HUES64 (cell line): ENCODE measurements at regions not wholly inside any gene's neighbourhood (a gene's known extent, or its start where the extent isn't known, plus 50 kb on each side); places are given as distances from the start of the nearest gene placed in this dataset.

Experiments
- H3K27ac ChIP-seq: 2 replicates; pipeline ENCODE4 v1.7.0; 2013; ENCODE audit warnings: low read depth, low read length, inconsistent platforms
- H3K27me3 ChIP-seq: 2 replicates; pipeline ENCODE4 v1.6.1; 2013; ENCODE audit warnings: mild to moderate bottlenecking, low read length; ENCODE audit not compliant: insufficient read depth
- H3K36me3 ChIP-seq: 2 replicates; pipeline ENCODE4 v1.6.1; 2013; ENCODE audit warnings: mild to moderate bottlenecking, low read length; ENCODE audit not compliant: insufficient read depth
- H3K4me1 ChIP-seq: 2 replicates; pipeline ENCODE4 v1.6.1; 2013; ENCODE audit warnings: mild to moderate bottlenecking, low read length, moderate library complexity; ENCODE audit not compliant: insufficient read depth
- H3K4me3 ChIP-seq: 2 replicates; pipeline ENCODE4 v1.5.1; 2013; ENCODE audit warnings: mild to moderate bottlenecking, low read length, moderate library complexity
- H3K9ac ChIP-seq: 2 replicates; pipeline ENCODE4 v1.6.1; 2013; ENCODE audit warnings: mild to moderate bottlenecking, low read depth, low read length
- H3K9me3 ChIP-seq: 2 replicates; pipeline ENCODE4 v1.6.1; 2013; ENCODE audit warnings: low read depth, low read length; ENCODE audit not compliant: insufficient read depth
- WGBS: fragments of 150-250, 120-280 bp; methylation state at CpG from one replicate; pipeline ENCODE4 v1.1.7; 2013; ENCODE audit warnings: missing lambda C conversion rate; 5-methylcytosine and 5-hydroxymethylcytosine counted together

GRCh38 chr2:120549841-120550240, 185.8 kb upstream of the GLI2 start:
- WGBS, result 90% methylated on average over 6 of the region's 6 CpGs
- H3K4me3 ChIP-seq, result no peak overlapping the region
- H3K27ac ChIP-seq, result no peak overlapping the region
- H3K9me3 ChIP-seq, result no peaks in the 10 kb centered on the region
- H3K36me3 ChIP-seq, result no peaks in the 10 kb centered on the region
- H3K9ac ChIP-seq, result no peak overlapping the region
- H3K4me1 ChIP-seq, result peaks cover 13% of the 10 kb centered on the region; the same call in 1 of the 2 replicates
- peaks cover 47% of the 10 kb centered on the region for H3K27me3 ChIP-seq

DNA sequence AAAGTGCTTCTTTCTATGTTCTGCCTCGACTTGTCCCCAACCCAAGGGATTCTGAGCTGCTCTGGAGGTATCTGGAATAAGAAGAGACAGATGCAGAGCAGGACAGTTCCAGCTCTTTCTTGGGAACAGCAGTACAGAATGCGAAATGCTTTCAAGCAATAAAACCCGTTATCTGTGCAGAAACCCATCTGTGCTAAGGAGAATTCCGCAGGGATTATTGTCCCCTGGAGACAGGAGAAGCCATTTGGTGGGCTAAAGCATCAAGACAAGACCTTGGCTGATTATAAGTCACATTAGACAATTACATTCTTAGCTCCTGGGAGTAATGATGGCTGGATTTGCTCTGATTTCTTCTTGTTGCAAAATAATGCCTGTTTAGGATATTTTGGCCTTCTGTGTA, 185.4 kb upstream of the GLI2 start:
- Histone ChIP-seq H3K27me3 (peaks cover 50% of the 10 kb centered on the region), H3K27ac (no peak overlapping the region), H3K9me3 (no peaks in the 10 kb centered on the region), H3K9ac (no peak overlapping the region), H3K4me3 (no peak overlapping the region), H3K4me1 (peaks cover 13% of the 10 kb centered on the region; the same call in 1 of the 2 replicates), H3K36me3 (no peaks in the 10 kb centered on the region)
- 91% methylated on average over 4 of the region's 4 CpGs for WGBS

GRCh38 chr2:120550893-120551446, 184.7 kb upstream of the GLI2 start:
- H3K4me1 ChIP-seq, result peaks cover 8% of the 10 kb centered on the region; the same call in 1 of the 2 replicates
- WGBS, result 57% methylated on average over 2 of the region's 2 CpGs
- no peaks in the 10 kb centered on the region for H3K36me3 ChIP-seq
- H3K9me3 ChIP-seq, result no peaks in the 10 kb centered on the region
- H3K9ac ChIP-seq, result no peak overlapping the region
- H3K27ac ChIP-seq, result no peak overlapping the region
- H3K4me3 ChIP-seq, result no peak overlapping the region
- H3K27me3 ChIP-seq, result peaks cover 50% of the 10 kb centered on the region

GRCh38 chr2:120551522-120551921, 184.1 kb upstream of the GLI2 start:
- H3K27ac ChIP-seq, result no peak overlapping the region
- no peaks in the 10 kb centered on the region for H3K9me3 ChIP-seq
- H3K4me1 ChIP-seq, result 0 out of 2 replicates have a peak, but pooled peaks cover 3% of the 10 kb centered on the region
- H3K4me3 ChIP-seq, result no peak overlapping the region
- H3K9ac ChIP-seq, result no peak overlapping the region
- whole genome bisulfite sequencing, result 61% methylated on average over 2 of the region's 3 CpGs
- no peaks in the 10 kb centered on the region for H3K36me3 ChIP-seq
- peaks cover 50% of the 10 kb centered on the region for H3K27me3 ChIP-seq

DNA sequence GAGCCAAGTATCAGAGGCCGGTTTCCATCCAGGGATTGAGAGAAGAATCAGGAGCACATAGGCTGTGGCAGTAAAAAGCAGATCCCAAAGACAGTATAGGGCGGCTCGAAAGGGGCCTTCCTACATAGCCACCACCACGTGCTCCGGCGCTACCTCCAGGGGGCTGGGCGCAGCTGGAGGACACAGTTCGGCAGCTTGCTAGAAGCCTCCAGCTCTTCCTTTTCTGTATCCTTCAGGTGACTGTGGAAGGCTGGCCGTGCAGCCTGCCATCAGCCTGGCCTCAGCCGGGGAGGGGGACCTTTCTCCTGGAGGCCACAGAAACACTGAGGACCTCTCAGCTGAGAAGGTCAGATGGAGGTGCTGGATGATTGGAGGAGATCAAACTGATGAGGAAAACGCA, 183.6 kb upstream of the GLI2 start:
- H3K27me3 ChIP-seq, result peaks cover 50% of the 10 kb centered on the region
- H3K9me3 ChIP-seq, result no peaks in the 10 kb centered on the region
- H3K9ac ChIP-seq, result no peak overlapping the region
- H3K36me3 ChIP-seq, result no peaks in the 10 kb centered on the region
- 0 out of 2 replicates have a peak, but pooled peaks cover 3% of the 10 kb centered on the region for H3K4me1 ChIP-seq
- no peak overlapping the region for H3K27ac ChIP-seq
- 82% methylated on average over 11 of the region's 11 CpGs for WGBS
- no peak overlapping the region for H3K4me3 ChIP-seq

DNA sequence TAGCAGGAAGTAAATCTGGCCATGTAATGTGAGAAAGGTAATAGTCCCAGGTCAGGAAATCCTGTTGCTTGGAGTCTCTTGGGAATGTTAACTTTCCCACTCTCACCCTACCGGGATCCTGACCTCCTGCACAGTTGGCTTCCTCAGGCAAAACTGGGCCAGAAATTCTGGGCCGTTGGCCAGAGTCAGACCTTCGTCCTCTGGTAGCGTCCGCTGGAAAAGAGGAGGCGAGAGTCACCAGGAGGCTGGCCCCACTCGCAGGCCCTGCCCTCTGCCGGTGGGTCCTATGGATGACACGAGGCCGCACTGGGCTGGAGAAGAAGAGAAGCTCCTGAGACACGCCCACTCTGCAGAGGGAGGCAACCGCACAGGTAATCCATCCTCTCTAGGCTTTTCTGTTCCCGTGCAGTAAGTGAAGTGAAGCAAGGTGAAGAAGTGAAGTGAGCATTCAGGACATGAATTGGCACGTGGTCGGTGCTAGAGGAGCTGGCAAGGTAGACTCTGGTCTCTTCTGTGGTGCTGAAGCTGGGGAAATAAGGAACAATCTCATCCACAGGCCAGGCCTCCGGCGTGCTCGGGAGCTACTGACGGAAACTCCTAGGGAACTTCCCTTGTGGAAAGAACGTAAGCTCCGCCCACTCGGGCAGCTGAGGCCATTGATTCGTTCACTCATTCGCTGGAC, 182.7 kb upstream of the GLI2 start:
- 0 out of 2 replicates have a peak, but pooled peaks cover 3% of the 10 kb centered on the region for H3K4me1 ChIP-seq
- no peak overlapping the region for H3K9ac ChIP-seq
- H3K27ac ChIP-seq, result no peak overlapping the region
- WGBS, result 10% methylated on average over 24 of the region's 24 CpGs
- H3K36me3 ChIP-seq, result no peaks in the 10 kb centered on the region
- H3K27me3 ChIP-seq, result peaks cover 50% of the 10 kb centered on the region
- H3K9me3 ChIP-seq, result no peaks in the 10 kb centered on the region
- peak overlapping the region; percentile 57 for H3K4me3 ChIP-seq

- Histone ChIP-seq H3K27ac (no peak overlapping the region), H3K36me3 (no peaks in the 10 kb centered on the region), H3K4me3 (no peak overlapping the region), H3K4me1 (0 out of 2 replicates have a peak, but pooled peaks cover 3% of the 10 kb centered on the region), H3K9me3 (no peaks in the 10 kb centered on the region), H3K27me3 (peaks cover 58% of the 10 kb centered on the region), H3K9ac (no peak overlapping the region)
Measured at GRCh38 chr2:120554625-120555032, 181.0 kb upstream of the GLI2 start.

DNA sequence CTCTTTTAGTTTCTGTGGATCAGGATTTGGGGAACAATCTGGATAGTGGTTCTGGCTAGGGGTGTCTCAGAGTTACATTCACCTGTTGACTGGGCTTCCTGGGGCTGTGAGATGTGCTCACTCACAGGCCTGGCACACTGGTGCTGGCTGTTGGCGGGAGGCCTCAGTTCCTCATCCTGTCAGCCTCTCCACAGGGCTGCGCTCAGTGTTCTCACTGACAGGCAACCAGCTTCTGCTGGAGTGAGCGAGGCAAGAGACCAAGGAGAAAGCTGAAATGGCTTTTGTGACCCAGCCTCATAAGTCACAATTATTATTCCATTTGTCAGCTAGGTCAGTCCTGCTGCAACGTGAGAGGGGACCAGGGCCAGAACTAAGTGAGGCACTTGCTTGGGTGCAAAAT, 180.6 kb upstream of the GLI2 start:
- Histone ChIP-seq H3K9ac (no peak overlapping the region), H3K27ac (no peak overlapping the region), H3K9me3 (no peaks in the 10 kb centered on the region), H3K4me1 (0 out of 2 replicates have a peak, but pooled peaks cover 3% of the 10 kb centered on the region), H3K36me3 (no peaks in the 10 kb centered on the region), H3K27me3 (peaks cover 54% of the 10 kb centered on the region), H3K4me3 (no peak overlapping the region)
- 86% methylated on average over 4 of the region's 4 CpGs for WGBS

GRCh38 chr2:120556911-120557310, 178.8 kb upstream of the GLI2 start:
- Histone ChIP-seq H3K9me3 (no peaks in the 10 kb centered on the region), H3K4me1 (0 out of 2 replicates have a peak, but pooled peaks cover 3% of the 10 kb centered on the region), H3K4me3 (no peak overlapping the region), H3K27me3 (peaks cover 40% of the 10 kb centered on the region), H3K27ac (no peak overlapping the region), H3K36me3 (no peaks in the 10 kb centered on the region), H3K9ac (no peak overlapping the region)
- WGBS, result 79% methylated on average over 3 of the region's 3 CpGs

- H3K27me3 ChIP-seq, result peaks cover 29% of the 10 kb centered on the region
- H3K4me1 ChIP-seq, result no peaks in the 10 kb centered on the region
- H3K9me3 ChIP-seq, result no peaks in the 10 kb centered on the region
- no peaks in the 10 kb centered on the region for H3K36me3 ChIP-seq
- no peak overlapping the region for H3K4me3 ChIP-seq
- H3K27ac ChIP-seq, result no peak overlapping the region
- 91% methylated on average over 3 of the region's 3 CpGs for WGBS
- no peak overlapping the region for H3K9ac ChIP-seq
Measured at GRCh38 chr2:120558847-120559246, 176.8 kb upstream of the GLI2 start.

DNA sequence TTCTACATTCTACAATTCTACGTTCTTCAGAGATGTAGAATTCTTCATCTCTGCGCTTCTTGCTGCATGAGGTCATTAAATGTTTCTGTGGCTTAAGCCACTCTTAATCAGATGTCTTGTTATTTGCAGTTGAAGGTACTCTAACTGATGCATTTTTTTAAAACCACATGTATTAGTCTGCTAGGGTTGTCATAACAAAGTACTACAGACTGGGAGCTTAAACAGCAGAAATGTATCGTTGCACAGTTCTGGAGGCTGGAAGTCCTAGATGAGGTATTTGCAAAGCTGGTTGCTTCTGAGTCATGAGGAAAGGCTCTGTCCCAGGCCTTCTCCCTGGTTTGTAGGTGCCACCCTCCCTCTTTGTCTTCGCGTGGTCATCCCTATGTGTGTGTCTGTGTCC, 176.3 kb upstream of the GLI2 start:
- Histone ChIP-seq H3K36me3 (no peaks in the 10 kb centered on the region), H3K4me1 (no peaks in the 10 kb centered on the region), H3K4me3 (no peak overlapping the region), H3K9ac (no peak overlapping the region), H3K27me3 (peaks cover 24% of the 10 kb centered on the region), H3K27ac (no peak overlapping the region), H3K9me3 (no peaks in the 10 kb centered on the region)
- over 99% methylated on average over 5 of the region's 5 CpGs for WGBS
